ENCODE measurements at regions not wholly inside any gene's neighbourhood (a gene's known extent, or its start where the extent isn't known, plus 50 kb on each side); places are given as distances from the start of the nearest gene placed in this dataset.
"Not testable (repeated sequence)": the region's sequence is repeated elsewhere in the genome, so short reads cannot be mapped to it uniquely, and the experiment has no call there.

DNA sequence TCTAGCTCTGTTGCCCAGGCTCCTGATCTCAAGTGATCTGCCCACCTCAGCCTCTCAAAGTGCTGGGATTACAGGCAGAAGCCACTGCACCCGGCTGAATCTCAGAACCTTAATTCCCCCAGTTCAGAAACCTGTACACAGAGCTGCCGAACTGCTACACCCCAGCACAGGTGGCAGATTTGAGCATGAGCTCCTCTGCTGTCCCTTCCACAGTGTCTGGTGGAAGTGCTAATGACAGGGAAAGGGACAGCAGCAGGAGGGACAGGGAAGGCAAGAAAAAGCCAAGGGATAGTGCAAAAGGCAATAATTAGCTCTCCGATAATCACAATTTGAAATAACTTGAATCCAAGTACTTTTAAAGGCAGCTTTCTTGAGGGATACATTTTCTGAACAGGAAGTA, 211.4 kb upstream of the ZNF521 start:
- DNase-seq (ENCODE audit: low read depth): no peak

DNA sequence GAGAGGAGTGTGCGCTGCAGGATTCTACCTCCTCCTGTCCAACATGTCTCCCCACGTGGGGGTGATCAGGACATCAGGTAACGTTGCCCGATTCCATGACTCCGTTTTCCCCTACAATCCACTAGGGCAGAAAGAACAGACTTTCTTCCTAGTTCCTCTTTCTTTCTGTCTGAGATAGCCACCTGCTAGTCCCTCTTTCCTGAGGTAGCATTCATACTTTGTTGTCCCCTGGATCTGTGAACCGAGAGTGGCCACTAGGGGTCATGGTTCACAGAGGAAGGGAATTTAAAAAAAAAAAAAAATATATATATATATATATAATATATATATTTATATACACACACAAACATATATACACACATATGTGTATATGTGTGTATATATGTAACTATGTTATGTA, 210.0 kb upstream of the ZNF521 start:
- DNase-seq (ENCODE audit: low read depth): no peak

DNA sequence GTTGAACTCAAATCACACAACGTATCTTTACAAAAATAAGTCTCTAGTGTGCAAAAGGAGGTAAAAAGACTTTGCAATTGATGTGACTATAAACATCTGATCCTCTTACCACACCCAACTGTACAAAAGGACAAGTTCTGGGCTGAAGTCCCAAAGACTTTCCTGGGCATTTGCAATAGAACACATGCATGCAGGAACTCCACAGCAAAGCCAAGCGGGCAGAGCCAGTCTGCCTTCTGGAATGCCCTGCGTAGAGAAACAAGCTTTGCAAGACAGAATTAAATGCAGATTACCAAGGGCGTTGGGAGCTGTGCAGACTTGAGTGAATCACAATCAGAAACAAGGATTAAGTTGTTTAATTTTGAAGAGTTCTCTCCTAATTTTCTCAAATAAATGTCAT, 208.4 kb upstream of the ZNF521 start:
- no peak for DNase-seq (ENCODE audit: low read depth)

DNA sequence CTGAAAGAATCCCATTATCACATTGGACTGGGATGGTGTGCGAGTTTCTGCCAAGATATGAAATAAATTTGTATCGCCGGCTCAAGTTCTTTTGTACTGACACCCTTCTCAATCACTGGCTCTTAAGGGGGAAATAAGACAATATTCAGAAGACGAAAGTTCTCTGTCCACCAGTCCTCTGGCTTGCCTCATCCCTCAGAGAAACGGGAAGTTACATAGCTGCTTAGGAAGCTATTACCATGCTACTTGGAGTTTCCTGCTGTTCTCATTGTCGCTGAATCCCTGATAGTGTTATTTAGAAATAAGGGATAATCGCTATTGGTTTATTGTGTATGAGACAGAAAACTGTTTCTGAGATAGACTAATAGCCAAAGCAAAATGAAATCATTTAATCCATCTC, 205.0 kb upstream of the ZNF521 start:
- DNase-seq (ENCODE audit: low read depth): no peak

DNA sequence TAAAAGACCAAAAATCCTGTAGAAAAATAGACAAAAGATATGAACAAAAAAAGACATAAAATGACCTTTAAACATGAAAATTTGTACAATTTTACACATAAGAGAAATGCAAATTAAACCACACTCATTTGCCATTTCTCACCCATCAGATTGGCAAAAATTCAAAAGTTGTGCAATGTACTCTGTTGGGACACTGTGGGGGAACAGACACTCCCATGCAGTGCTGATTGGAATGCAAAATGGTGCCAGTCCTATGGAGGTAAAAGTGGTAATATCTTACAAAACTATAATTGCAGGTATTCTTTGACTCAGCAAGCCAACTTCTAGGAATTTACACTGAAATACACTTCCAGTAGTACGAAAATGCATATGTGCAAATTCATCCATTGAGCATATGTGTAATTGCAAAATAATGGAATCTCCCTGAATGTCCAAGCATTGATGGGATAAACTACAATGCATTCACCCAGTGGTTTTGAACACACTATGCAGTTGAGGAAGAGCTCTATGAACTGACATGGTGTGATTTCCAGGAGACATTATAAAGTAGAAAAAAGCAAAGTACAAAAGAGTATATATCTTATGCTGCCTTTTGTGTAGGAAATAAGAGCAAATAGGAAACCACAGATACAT, 201.8 kb upstream of the ZNF521 start:
- no peak for DNase-seq (ENCODE audit: low read depth)

DNA sequence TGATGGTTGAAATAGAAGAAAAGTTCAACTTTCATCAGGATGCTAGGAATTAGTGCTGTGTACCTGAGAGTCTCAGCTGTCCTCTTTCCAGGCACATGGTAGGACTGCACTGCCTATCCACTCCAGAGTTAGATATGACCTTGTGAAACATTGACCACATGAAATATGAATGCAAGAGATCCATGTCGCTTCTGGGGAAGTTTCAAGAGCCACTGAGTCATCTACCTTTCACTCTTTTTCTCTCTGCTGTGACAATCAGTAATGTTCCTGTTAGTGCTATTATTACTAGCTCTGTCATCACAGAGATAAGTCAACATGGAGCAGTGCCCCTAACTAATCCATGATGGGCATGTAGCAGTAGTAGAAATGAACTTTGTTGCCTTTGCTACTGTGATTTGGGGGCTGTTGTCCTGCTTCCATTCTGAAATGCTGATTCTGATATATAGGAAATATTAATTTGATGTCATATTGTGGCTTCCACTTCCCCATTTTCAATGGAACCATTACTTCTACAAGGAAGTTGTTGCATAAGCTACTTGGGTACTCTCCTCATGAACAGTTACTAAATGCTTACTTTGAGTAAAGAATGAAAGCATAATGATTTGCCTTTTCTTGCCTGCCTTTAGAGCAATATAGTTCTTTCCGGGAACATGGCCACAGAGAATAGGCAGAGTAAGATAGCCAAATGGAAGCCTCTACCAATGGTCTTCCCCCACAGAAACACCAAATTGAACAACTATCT, 192.8 kb upstream of the ZNF521 start:
- DNase-seq (ENCODE audit: low read depth): no peak

DNA sequence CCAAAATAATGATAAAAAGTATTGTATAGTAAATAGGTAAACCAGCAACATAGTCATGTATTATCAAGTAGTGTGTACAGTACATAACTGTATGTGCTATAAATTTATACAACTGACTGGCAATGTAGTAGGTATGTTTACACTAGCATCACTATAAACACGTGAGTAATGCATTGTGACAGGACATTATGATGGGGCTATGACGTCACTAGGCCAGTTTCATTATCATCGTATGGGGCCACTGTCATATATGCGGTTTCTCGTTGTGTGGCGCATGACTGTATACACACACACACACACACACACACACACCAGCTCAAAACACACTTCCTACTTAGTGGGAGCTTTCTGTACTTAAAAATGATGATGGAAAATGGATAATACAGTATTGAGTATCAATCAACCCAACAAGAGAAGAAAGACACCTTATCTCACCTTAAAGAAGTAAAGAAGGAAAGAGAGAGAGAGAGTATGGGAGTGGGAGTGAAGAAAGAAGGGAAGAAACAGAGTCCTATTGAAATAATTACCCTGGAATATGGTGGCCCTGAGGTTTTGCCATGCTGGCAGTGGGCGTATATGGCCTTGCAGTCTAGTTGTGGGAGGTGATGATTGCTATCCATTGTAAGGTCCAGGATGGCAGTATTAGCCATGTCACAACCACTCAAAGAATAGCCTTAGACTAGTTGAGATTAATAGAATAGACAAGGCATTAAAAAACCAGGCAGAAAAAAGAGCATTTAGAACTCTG, 186.4 kb upstream of the ZNF521 start:
- DNase-seq (ENCODE audit: low read depth): no peak

DNA sequence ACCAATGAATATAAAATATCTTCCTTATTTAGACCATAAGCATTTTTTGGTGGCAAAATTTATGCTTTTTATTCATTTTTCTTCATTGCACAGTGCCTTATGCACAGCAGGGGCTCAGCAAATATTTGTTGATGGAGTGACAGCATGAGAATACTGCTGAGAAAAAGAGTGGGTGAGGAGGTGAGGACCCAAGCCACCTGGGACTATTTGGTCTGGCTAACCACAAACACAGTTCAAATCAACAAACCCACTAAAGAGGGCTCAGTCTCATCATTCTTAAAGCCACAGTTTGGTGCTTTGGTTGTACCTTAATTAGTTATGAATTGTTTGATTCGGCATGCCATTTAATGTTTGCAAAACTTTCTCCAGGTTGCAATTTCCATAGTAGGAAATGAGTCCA, 183.5 kb upstream of the ZNF521 start:
- no peak for DNase-seq (ENCODE audit: low read depth)

DNA sequence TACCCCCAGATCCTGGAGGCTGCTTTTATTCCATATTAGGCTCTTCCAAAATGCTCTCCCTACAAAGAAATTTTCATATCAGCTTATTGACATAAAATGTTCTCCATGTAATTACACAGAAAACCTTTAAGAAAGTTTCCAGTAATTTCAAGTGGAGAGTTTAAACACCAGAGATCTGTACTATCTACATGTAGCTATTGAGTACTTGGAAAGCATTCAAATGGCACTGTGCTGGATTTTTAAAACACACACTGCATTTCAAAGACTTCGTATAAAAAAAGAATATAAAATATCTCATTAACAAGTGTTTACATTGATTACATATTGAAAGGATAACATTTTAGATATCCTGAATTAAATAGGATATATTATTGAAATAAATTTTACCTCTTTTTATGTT, 182.4 kb upstream of the ZNF521 start:
- no peak for DNase-seq (ENCODE audit: low read depth)

DNA sequence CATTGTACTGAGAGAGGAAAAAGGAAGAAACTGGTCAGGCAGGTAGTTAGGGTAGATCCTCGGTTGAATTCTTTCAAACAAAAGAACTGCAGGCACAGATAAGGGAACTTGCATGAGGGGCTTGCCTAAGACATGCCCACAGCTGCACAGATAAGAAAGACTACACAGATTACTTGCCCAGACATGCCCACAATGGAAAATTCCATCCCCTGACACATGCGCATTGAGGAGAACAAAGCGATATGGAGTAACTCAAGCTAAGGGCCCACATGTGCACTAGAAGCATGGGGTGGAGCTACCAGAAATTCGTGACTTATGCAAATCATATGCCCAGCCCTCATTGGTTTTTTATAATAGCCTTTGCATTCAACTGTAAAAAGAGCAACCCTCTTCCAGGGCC, 181.3 kb upstream of the ZNF521 start:
- no peak for DNase-seq (ENCODE audit: low read depth)

DNA sequence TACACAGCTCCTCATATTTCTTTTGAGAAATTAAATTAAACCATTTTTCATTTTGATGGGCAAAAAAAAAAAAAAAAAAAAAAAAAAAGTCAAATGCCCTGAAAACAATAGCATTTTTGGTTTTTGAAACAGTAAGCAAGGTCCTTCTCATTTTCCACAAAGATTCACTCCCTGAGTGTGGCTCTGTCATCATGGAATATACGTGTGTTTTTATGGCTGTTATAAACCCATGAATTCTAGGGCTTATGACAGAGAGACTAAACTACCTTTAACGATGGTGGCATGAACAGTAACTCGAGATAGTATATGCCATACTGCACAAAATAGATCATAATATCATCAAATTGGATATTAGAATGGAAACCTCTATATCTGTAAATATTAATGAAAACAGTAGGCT, 179.2 kb upstream of the ZNF521 start:
- DNase-seq (ENCODE audit: low read depth): no peak

DNA sequence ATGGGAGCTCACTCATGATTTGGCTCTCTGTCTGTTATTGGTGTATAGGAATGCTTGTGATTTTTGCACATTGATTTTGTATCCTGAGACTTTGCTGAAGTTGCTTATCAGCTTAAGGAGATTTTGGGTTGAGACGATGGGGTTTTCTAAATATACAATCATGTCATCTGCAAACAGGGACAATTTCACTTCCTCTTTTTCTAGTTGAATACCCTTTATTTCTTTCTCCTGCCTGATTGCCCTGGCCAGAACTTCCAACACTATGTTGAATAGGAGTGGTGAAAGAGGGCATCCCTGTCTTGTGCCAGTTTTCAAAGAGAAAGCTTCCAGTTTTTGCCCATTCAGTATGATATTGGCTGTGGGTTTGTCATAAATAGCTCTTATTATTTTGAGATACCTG, 173.8 kb upstream of the ZNF521 start:
- DNase-seq (ENCODE audit: low read depth): not testable (repeated sequence)

DNA sequence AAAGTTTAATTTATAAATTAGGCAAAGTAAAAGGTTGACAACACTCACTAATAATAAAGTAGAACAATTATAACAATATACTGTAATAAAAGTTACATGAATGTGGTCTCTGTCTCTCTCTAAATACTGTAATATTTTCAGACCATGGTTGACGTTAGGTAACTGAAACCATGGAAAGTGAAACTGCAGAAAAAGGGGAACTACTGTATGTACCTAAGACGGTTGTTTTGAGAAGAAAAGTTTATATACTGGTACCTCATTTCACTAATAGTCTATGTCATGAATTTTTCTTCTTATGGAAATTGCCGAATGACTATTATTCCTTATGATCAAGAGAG, 166.7 kb upstream of the ZNF521 start:
- no peak for DNase-seq (ENCODE audit: low read depth)

DNA sequence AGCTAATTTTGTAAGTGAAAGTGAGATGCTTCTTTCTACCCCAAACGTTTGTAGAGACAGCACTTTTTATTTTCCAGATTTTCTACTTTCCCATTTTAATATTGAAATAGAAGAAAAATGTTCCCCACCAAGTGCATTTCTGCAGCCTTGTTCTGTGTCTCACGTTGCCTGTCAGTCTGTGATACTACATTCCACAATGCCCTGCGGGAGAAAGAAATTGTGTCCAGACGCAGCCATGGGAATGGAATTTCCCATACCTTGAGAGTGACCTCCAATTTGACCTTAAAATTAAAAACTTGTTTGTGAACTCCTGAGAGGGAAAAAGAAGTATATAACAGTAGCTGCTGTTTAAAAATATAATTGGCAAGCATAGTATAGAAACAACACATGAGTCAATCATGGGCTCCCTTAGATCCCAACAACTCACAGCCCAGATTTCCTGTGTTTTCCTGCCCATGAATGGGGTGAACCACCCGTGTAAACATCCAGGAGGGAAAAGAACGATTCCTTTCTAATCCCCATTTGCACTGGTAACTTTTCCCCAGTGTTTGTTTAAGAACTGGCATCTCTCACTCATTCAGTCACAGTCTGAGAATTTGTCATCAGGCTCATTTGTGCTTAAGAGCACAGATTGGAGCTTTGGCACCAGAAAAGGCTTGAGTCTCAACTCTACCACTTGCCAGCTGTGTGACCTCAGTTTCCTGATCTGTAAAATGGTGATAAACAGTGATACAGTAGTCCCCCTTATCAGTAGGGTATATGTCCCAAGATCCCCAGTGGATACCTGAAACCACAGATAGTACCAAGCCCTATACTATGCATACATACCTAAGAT, 166.1 kb upstream of the ZNF521 start:
- DNase-seq (ENCODE audit: low read depth): no peak

DNA sequence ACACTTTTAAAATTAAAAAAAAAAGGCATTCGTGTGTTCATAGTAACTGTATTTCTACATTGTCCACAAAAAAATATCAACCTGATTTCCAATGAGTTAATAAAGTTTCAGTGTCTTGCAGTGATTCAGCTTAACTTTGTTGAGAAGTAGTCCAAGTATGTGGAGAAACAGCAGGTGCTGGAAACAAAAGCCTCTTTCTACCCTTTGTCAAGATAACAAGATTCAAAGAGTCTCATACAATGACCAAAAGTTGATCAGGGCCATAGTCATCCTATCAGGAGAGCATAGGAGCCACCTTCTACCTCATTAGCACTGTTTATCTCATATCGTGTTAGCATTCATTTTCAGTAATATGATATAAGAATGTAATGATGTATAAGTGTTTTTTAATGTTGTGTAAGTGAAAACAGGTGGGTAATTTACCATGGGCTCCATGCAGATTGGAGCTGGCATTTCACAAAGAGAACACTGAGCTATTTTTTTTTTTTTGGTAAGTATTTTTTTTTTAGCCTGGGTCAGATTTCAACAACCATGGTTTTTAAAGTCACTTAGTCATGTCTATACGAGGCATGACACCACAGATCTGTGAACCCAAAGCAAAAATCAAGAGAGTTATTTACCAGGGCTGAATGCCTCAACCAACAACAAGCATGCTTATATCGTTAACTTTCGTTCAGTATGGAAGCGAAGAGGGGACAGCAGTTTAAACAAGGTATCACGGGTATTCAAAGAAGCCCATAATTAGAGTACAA, 165.0 kb upstream of the ZNF521 start:
- DNase-seq (ENCODE audit: low read depth): no peak

DNA sequence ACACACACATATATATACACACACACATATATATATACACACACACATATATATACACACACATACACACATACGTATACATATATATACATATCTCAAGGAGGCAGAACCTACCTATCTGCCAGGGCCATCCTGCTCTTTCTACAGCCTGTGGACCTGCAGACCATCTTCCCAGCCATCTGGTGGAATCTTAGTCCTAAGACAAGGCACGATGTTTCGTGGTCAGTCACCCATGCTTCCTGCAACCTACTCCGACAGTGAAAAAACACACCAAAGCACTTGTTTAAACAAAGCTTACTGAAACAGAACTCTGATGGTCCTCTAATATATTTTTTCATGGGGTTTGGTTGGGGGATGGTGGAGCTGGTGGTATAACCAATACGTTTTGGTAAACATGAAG, 164.2 kb upstream of the ZNF521 start:
- DNase-seq (ENCODE audit: low read depth): no peak

DNA sequence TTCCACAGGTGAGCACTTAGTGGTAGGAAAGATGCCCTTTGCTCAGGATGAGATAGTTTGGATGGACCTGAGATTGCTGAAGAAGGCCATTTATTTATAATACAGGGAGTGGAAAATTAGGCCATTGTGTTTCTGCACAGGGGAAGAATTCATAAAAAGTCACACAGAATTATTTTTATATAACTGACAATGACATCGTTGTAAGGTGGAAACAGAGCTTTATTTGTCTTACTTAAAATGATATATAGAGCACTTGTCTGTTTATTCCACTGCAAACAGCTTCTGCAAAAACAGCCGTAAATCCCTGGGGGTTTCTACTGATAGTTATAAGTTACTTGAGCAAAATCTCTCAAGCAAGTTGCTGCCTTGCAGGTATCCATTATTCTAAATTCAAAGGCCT, 158.1 kb upstream of the ZNF521 start:
- DNase-seq (ENCODE audit: low read depth): no peak

DNA sequence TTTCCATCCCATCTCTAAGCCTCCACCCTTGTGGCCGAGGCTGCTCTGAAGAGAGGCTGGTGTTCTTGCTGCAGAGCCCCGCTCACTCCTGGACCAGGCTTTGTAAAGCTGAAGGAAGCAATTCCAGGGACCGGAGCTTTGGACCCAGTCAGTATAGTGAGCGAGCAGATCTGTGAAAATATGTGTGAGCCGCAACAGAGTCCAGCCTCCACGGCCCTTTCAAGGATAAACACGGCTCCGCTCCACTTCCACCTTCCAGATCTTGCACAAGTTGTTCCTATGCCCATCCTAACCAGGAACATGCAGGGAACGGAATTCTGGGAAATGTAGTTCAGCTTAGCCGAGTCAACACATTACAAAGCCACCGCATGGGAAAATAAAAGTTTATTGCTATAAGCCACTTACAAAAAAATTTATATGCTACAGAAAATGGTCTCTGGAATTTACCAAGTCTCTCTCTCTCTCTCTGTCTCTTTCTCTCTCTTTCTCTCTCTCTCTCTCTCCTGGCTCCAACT, 151.7 kb upstream of the ZNF521 start:
- peak; percentile 72 for DNase-seq (ENCODE audit: low read depth)

DNA sequence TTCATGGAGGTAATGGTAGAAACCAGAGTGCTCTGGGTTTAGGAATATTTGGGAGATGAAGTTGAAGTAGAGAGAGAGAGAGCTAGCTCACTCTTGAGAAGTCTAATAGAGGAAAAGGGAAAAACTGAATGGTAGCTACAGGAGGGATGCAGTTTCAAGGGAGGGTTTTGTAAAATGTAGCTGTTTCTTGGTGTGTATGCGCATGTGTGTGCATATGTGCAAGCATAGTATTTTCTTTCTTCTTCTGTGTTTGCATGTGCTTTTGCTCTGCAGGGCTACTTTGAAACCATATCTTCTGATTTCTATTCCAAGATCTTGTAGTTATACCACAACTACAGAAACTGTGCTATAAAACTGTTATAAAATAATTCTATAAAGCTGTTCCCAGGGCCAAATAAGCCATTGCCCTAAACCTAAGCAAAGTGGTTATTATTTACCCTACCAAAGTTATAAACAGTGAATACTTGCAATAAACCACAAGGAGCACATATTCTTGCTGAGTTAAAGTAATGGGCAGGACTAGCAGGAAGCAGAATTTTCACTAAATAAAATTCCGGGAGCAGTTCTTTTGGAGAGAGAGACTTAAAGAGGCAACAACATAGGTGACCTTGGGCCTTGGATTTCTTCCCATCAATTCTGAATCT, 145.3 kb upstream of the ZNF521 start:
- no peak for DNase-seq (ENCODE audit: low read depth)

DNA sequence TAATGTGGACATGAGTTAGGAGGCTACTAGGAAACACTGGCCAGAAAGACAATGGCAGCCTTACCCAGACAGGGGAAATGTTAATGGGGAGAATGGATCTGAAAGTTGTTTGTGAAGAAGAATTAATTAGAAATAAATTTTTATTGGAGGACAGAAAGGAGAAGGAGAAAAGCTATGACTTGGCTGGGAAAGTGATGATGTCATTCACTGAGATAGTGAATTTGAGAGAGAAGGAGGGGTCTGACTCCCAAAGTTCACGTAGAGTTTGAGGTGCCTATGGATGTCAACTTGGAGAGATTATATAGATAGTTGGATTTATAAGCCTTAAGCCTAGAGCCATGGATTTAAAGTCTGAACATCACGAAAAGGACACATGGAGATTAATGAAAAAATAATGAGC, 144.6 kb upstream of the ZNF521 start:
- no peak for DNase-seq (ENCODE audit: low read depth)

DNA sequence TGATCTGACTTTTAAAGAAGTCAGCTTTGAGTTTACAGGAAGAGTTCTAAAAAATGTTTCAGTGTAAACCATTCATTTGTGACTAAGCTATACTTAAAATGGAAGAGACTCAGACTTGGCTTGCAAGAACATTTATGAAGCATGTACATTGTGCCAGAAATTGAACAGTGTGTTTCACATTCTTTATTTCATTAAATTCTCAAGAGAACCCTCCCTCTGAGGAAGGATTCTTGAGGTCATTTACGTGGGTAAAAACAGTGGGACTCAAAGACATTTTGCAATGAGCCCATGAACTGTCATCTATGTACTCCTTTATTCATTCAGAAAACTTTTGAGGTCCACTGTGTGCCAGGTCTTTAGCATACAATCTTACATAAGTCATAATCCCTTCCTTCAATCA, 143.6 kb upstream of the ZNF521 start:
- no peak for DNase-seq (ENCODE audit: low read depth)

Measured in forelimb muscle (tissue), 1 donor.